Pancreas (tissue), 10 donors: ENCODE measurements at regions not wholly inside any gene's neighbourhood (a gene's known extent, or its start where the extent isn't known, plus 50 kb on each side); places are given as distances from the start of the nearest gene placed in this dataset.

Experiments
- ATAC-seq, 4 donors: fragments of 200-7000 bp; cut with Tn5 transposase; one replicate each; pipeline versions ENCODE4 v1.8.0 to v1.9.1; 2020; ENCODE audit warnings: mild to moderate bottlenecking in 4 of 4, moderate library complexity in 4 of 4
- DNase-seq, 6 donors: peaks; one replicate each; pipeline ENCODE4 v3.0.0-alpha.2; 2020
- FAIRE-seq: peaks from 2 replicates; lab custom pipeline; 2012; peaks lifted over from hg19 to GRCh38; lab: Jason Lieb, UNC
- H3K27ac ChIP-seq, 4 donors: fragments of 200-600 bp; sonication (generic); 1 replicate in 3 of 4; 2 replicates in 1 of 4; pipeline versions ENCODE4 v1.5.0 to v1.8.0; 2020
- H3K27me3 ChIP-seq, 4 donors: fragments of 200-600 bp; one replicate each; pipeline ENCODE4 v1.8.0; 2021
- H3K36me3 ChIP-seq, 3 donors: fragments of 200-600 bp; sonication (generic) in 1 of 3; one replicate each; pipeline versions ENCODE4 v1.5.0 to v1.8.0; 2020 to 2021
- H3K4me1 ChIP-seq, 3 donors: fragments of 200-600 bp; one replicate each; pipeline ENCODE4 v1.8.0; 2021
- H3K4me3 ChIP-seq, 4 donors: fragments of 200-600 bp; sonication (generic) in 2 of 4; one replicate each; pipeline versions ENCODE4 v1.5.0 to v1.8.0; 2020 to 2021
- H3K9me3 ChIP-seq, 4 donors: fragments of 200-600 bp; one replicate each; pipeline ENCODE4 v1.8.0; 2021
- CTCF ChIP-seq, 4 donors: fragments of 200-600 bp; sonication (generic) in 3 of 4; IDR thresholded peaks; one replicate each; pipeline versions ENCODE4 v1.5.0 to v1.8.0; 2021; ENCODE audit warnings: antibody characterized with exemption in 4 of 4
- WGBS, 2 donors: extraction: QIAGEN DNeasy Blood & Tissue Kit; methylation state at CpG; one replicate each; pipeline ENCODE4 v1.1.7; 2013; 5-methylcytosine and 5-hydroxymethylcytosine counted together
- intact Hi-C, 3 donors: fragments of 100-400 bp; cut with DNase I; formaldehyde crosslinking; loops; one replicate each; pipeline versions ENCODE4 v1.11.1 to v1.14.2; 2022
- microRNA-seq, 2 donors: library from miRNA; unstranded; fragments of <30 nt; microRNA quantifications; one replicate each; pipeline versions ENCODE4 to v1.1.0, GENCODE V29; 2019 to 2020
- donor health status: healthy with polysubstance abuse.
- donor health status: DM: no; HTN: no; CAD: no; lungs with moderate emphysema.
- donor health status: DM: no; HTN: no; CAD: no.
- donor health status: control.
- donor health status: control.
- donor health status: Bipolar disorder and iron deficiency.
- donor health status: DM: yes; HTN: yes; CAD: no.
- donor health status: DM: no; HTN: no; CAD: no.
- donor health status: DM: no; HTN: no; CAD: no.
- donor health status: DM: yes; HTN: yes; CAD: no.

- H3K36me3 ChIP-seq: no peaks in the 10 kb centered on the region
- H3K27ac ChIP-seq: no peak overlapping the region
- FAIRE-seq: no peak
- peaks cover 0 to 3% (median 0%) of the 10 kb centered on the region in 3 donors for H3K4me1 ChIP-seq
- H3K4me3 ChIP-seq: no peak overlapping the region
- no peak for ATAC-seq
- intact Hi-C loops: no loop called here
- no peaks in the 10 kb centered on the region for H3K27me3 ChIP-seq
- H3K9me3 ChIP-seq: no peaks in the 10 kb centered on the region
- no peak for DNase-seq
- TF ChIP-seq CTCF (IDR thresholded peaks at IDR 0.05): no peak
- WGBS, 2 donors: 45 to 48% methylated on average over 2 of the region's 2 CpGs
Observed at GRCh38 chr15:62991698-62992097, 50.8 kb upstream of the TPM1 start.

- no peak for TF ChIP-seq CTCF (IDR thresholded peaks at IDR 0.05)
- no peak for DNase-seq
- WGBS, 2 donors: 86 to 92% methylated on average over 3 of the region's 3 CpGs
- H3K27ac ChIP-seq: no peak overlapping the region
- ATAC-seq: no peak
- H3K4me3 ChIP-seq: no peak overlapping the region
- peaks cover 0 to 3% (median 0%) of the 10 kb centered on the region in 3 donors for H3K4me1 ChIP-seq
- intact Hi-C loops: no loop called here
- H3K9me3 ChIP-seq: no peaks in the 10 kb centered on the region
- H3K27me3 ChIP-seq: no peaks in the 10 kb centered on the region
- H3K36me3 ChIP-seq: no peaks in the 10 kb centered on the region
- FAIRE-seq: no peak
Observed at GRCh38 chr15:62992302-62992701, 50.2 kb upstream of the TPM1 start.

Small RNA genes lying in the stretch of these regions (microRNA-seq; reads per million reads assigned to microRNA genes)
- gene MIR190A (53.0 to 98.1 reads per million in 2 donors), gene MIR6085 (0 reads per million in 2 donors), gene MIR8067 (0 reads per million in 2 donors)
